HEK293 (cell line): ENCODE measurements at regions not wholly inside any gene's neighbourhood (a gene's known extent, or its start where the extent isn't known, plus 50 kb on each side); places are given as distances from the start of the nearest gene placed in this dataset.
A peak's percentile ranks its signal among the peaks of the same experiment; 100 is the strongest.

Experiments
- CTCF ChIA-PET: fragments of 350-600 bp; formaldehyde crosslinking; extraction: SDS; loops from one replicate; lab custom pipeline; 2021; ENCODE audit warnings: antibody characterized with exemption; lab: Yijun Ruan, JAX
- POLR2A ChIA-PET: fragments of 300-600 bp; formaldehyde crosslinking; extraction: SDS; loops from one replicate; lab custom pipeline; 2020; ENCODE audit warnings: antibody characterized with exemption, inconsistent platforms; lab: Yijun Ruan, JAX
- H3K27ac ChIP-seq: fragments of 200-500 bp; sonication (Bioruptor generic); 2 replicates; pipeline ENCODE4 v1.5.1; 2014; ENCODE audit warnings: low read depth, low read length, control low read depth, inconsistent platforms; ENCODE audit errors: extremely low read depth
- H3K36me3 ChIP-seq, 2 experiments: fragments of 200-500 bp in 1 of 2; sonication (Bioruptor generic) in 1 of 2; 1 replicate in 1 of 2; 2 replicates in 1 of 2; pipeline ENCODE4 v1.5.1; 2014 to 2017; ENCODE audit warnings: inconsistent platforms in 2 of 2, low read length in 2 of 2; ENCODE audit not compliant: control insufficient read depth in 2 of 2, insufficient read depth in 1 of 2
- H3K4me1 ChIP-seq: fragments of 200-500 bp; sonication (Bioruptor generic); 2 replicates; pipeline ENCODE4 v1.5.1; 2014; ENCODE audit warnings: mild to moderate bottlenecking, low read length, inconsistent platforms; ENCODE audit not compliant: control insufficient read depth, insufficient read depth
- H3K4me3 ChIP-seq: 2 replicates; pipeline ENCODE4 v1.5.1; 2011; ENCODE audit warnings: low read depth, mild to moderate bottlenecking, control low read depth, low read length, moderate library complexity
- H3K9me3 ChIP-seq: fragments of 200-500 bp; sonication (Bioruptor generic); 2 replicates; pipeline ENCODE4 v1.5.1; 2014; ENCODE audit warnings: low read depth, low read length, inconsistent platforms; ENCODE audit not compliant: control insufficient read depth, insufficient read depth
- BCL11B ChIP-seq: fragments of 450-650 bp; formaldehyde crosslinking; IDR thresholded peaks from 2 replicates; pipeline ENCODE4 v1.5.1; 2016; ENCODE audit warnings: low read depth, missing biosample characterization, missing genetic modification characterization
- EGR2 ChIP-seq: fragments of 450-650 bp; formaldehyde crosslinking; IDR thresholded peaks from 2 replicates; pipeline ENCODE4 v1.5.1; 2016; ENCODE audit warnings: low read depth, missing biosample characterization, missing genetic modification characterization
- GLIS1 ChIP-seq: fragments of 450-650 bp; formaldehyde crosslinking; IDR thresholded peaks from 2 replicates; pipeline ENCODE4 v1.5.1; 2016; ENCODE audit warnings: missing biosample characterization, missing genetic modification characterization
- ZBTB20 ChIP-seq: fragments of 450-650 bp; formaldehyde crosslinking; IDR thresholded peaks from 2 replicates; pipeline ENCODE4 v1.5.1; 2016; ENCODE audit warnings: missing biosample characterization, missing genetic modification characterization
- ZBTB21 ChIP-seq: fragments of 450-650 bp; formaldehyde crosslinking; IDR thresholded peaks from 2 replicates; pipeline ENCODE4 v1.5.1; 2017; ENCODE audit warnings: missing biosample characterization, missing genetic modification characterization
- ZBTB8A ChIP-seq: fragments of 450-650 bp; formaldehyde crosslinking; IDR thresholded peaks from 2 replicates; pipeline ENCODE4 v1.5.1; 2016; ENCODE audit warnings: missing biosample characterization, missing genetic modification characterization
- ZIC2 ChIP-seq: fragments of 450-650 bp; formaldehyde crosslinking; IDR thresholded peaks from 2 replicates; pipeline ENCODE4 v1.5.1; 2016; ENCODE audit warnings: missing biosample characterization, missing genetic modification characterization
- ZNF133 ChIP-seq: fragments of 450-650 bp; formaldehyde crosslinking; IDR thresholded peaks from 2 replicates; pipeline ENCODE4 v1.5.1; 2016; ENCODE audit warnings: missing biosample characterization, missing genetic modification characterization
- ZNF239 ChIP-seq: fragments of 450-650 bp; formaldehyde crosslinking; IDR thresholded peaks from 2 replicates; pipeline ENCODE4 v1.5.1; 2016; ENCODE audit warnings: missing biosample characterization, missing genetic modification characterization
- ZNF341 ChIP-seq: fragments of 450-650 bp; formaldehyde crosslinking; IDR thresholded peaks from 2 replicates; pipeline ENCODE4; 2016; ENCODE audit warnings: low read depth, missing biosample characterization, missing genetic modification characterization
- ZSCAN30 ChIP-seq: fragments of 450-650 bp; IDR thresholded peaks from 2 replicates; pipeline ENCODE4 v1.5.1; 2018; ENCODE audit warnings: missing biosample characterization, mild to moderate bottlenecking, missing genetic modification characterization, moderate library complexity
- TF ChIP-seq, protein P1 (sequence below): fragments of 450-650 bp; IDR thresholded peaks from 2 replicates; pipeline ENCODE4 v1.5.1; 2018; ENCODE audit warnings: missing biosample characterization, missing genetic modification characterization
- TF ChIP-seq, protein P2 (sequence below): fragments of 450-650 bp; formaldehyde crosslinking; conservative IDR thresholded peaks from 2 replicates; pipeline ENCODE4 v1.5.1; 2016; ENCODE audit warnings: low read depth, missing biosample characterization, missing genetic modification characterization
- TF ChIP-seq, protein P3 (sequence below): fragments of 450-650 bp; formaldehyde crosslinking; optimal IDR thresholded peaks from 2 replicates; pipeline ENCODE3; 2016; ENCODE audit warnings: missing biosample characterization, mild to moderate bottlenecking, missing genetic modification characterization
- TF ChIP-seq, protein P4 (sequence below): fragments of 450-650 bp; formaldehyde crosslinking; IDR thresholded peaks from 2 replicates; pipeline ENCODE4 v1.5.1; 2016; ENCODE audit warnings: missing biosample characterization, missing genetic modification characterization
- TF ChIP-seq, protein P5 (sequence below): fragments of 450-650 bp; formaldehyde crosslinking; IDR thresholded peaks from 2 replicates; pipeline ENCODE4 v1.5.1; 2016; ENCODE audit warnings: missing biosample characterization, missing genetic modification characterization

DNA sequence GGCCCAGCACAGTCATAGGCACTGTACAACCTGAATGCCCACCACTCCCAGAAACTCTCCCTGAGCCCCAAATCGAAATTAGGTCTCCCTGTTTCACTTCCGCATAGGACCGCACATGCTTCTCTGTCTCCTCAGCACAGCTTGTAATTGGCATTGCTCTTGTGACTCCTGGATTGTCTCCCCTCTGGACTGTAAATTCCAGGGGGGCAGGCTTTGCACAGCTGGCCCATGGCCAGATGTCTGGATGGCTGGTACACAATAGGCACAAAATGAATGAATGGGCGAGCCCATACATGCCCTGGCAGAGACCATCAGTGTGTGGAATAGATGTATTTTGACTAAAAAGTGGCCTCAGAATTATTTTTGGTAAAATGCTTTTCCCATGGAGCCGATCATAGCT is 63.3 kb upstream of the PHF21B start:
- ChIA-PET POLR2A (interaction anchor here (0.6 kb wide), 1 partner anchor 15 kb away, joined by 4 read pairs; no protein-coding TSS in a partner anchor), CTCF (interaction anchor here (0.6 kb wide), 1 partner anchor 105 kb away, joined by 4 read pairs; no protein-coding TSS in a partner anchor)
- Histone ChIP-seq H3K36me3 (no peaks in the 10 kb centered on the region), H3K4me1 (no peaks in the 10 kb centered on the region; the same call in 1 of the 2 replicates), H3K4me3 (no peak overlapping the region), H3K27ac (no peak overlapping the region; the same call in 1 of the 2 replicates), H3K9me3 (no peaks in the 10 kb centered on the region)
- TF ChIP-seq ZSCAN30 (no peak), ZNF341 (tag by site-specific recombination) (peak; percentile 69), BCL11B (no peak), ZBTB21 (tag by site-specific recombination) (no peak), ZNF133 (no peak), EGR2 (tag by site-specific recombination) (no peak), ZNF239 (no peak), GLIS1 (tag by site-specific recombination) (peak; percentile 54), ZBTB20 (0 out of 2 replicates have a peak, but pooled peaks have one; percentile 21), ZIC2 (0 out of 2 replicates have a peak, but pooled peaks have one; percentile 12), ZBTB8A (tag by site-specific recombination) (0 out of 2 replicates have a peak, but pooled peaks have one; percentile 18)
- TF ChIP-seq, protein P1, sequence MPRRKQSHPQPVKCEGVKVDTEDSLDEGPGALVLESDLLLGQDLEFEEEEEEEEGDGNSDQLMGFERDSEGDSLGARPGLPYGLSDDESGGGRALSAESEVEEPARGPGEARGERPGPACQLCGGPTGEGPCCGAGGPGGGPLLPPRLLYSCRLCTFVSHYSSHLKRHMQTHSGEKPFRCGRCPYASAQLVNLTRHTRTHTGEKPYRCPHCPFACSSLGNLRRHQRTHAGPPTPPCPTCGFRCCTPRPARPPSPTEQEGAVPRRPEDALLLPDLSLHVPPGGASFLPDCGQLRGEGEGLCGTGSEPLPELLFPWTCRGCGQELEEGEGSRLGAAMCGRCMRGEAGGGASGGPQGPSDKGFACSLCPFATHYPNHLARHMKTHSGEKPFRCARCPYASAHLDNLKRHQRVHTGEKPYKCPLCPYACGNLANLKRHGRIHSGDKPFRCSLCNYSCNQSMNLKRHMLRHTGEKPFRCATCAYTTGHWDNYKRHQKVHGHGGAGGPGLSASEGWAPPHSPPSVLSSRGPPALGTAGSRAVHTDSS, result no peak
- TF ChIP-seq, protein P2, sequence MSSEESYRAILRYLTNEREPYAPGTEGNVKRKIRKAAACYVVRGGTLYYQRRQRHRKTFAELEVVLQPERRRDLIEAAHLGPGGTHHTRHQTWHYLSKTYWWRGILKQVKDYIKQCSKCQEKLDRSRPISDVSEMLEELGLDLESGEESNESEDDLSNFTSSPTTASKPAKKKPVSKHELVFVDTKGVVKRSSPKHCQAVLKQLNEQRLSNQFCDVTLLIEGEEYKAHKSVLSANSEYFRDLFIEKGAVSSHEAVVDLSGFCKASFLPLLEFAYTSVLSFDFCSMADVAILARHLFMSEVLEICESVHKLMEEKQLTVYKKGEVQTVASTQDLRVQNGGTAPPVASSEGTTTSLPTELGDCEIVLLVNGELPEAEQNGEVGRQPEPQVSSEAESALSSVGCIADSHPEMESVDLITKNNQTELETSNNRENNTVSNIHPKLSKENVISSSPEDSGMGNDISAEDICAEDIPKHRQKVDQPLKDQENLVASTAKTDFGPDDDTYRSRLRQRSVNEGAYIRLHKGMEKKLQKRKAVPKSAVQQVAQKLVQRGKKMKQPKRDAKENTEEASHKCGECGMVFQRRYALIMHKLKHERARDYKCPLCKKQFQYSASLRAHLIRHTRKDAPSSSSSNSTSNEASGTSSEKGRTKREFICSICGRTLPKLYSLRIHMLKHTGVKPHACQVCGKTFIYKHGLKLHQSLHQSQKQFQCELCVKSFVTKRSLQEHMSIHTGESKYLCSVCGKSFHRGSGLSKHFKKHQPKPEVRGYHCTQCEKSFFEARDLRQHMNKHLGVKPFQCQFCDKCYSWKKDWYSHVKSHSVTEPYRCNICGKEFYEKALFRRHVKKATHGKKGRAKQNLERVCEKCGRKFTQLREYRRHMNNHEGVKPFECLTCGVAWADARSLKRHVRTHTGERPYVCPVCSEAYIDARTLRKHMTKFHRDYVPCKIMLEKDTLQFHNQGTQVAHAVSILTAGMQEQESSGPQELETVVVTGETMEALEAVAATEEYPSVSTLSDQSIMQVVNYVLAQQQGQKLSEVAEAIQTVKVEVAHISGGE (tag by site-specific recombination), result no peak
- TF ChIP-seq, protein P3, sequence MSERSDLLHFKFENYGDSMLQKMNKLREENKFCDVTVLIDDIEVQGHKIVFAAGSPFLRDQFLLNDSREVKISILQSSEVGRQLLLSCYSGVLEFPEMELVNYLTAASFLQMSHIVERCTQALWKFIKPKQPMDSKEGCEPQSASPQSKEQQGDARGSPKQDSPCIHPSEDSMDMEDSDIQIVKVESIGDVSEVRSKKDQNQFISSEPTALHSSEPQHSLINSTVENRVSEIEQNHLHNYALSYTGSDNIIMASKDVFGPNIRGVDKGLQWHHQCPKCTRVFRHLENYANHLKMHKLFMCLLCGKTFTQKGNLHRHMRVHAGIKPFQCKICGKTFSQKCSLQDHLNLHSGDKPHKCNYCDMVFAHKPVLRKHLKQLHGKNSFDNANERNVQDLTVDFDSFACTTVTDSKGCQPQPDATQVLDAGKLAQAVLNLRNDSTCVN (tag by site-specific recombination), result no peak
- TF ChIP-seq, protein P4, sequence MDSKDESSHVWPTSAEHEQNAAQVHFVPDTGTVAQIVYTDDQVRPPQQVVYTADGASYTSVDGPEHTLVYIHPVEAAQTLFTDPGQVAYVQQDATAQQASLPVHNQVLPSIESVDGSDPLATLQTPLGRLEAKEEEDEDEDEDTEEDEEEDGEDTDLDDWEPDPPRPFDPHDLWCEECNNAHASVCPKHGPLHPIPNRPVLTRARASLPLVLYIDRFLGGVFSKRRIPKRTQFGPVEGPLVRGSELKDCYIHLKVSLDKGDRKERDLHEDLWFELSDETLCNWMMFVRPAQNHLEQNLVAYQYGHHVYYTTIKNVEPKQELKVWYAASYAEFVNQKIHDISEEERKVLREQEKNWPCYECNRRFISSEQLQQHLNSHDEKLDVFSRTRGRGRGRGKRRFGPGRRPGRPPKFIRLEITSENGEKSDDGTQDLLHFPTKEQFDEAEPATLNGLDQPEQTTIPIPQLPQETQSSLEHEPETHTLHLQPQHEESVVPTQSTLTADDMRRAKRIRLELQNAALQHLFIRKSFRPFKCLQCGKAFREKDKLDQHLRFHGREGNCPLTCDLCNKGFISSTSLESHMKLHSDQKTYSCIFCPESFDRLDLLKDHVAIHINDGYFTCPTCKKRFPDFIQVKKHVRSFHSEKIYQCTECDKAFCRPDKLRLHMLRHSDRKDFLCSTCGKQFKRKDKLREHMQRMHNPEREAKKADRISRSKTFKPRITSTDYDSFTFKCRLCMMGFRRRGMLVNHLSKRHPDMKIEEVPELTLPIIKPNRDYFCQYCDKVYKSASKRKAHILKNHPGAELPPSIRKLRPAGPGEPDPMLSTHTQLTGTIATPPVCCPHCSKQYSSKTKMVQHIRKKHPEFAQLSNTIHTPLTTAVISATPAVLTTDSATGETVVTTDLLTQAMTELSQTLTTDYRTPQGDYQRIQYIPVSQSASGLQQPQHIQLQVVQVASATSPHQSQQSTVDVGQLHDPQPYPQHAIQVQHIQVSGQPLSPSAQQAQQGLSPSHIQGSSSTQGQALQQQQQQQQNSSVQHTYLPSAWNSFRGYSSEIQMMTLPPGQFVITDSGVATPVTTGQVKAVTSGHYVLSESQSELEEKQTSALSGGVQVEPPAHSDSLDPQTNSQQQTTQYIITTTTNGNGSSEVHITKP, result peak; percentile 37; the same call in 1 of the 2 replicates
- TF ChIP-seq, protein P5, sequence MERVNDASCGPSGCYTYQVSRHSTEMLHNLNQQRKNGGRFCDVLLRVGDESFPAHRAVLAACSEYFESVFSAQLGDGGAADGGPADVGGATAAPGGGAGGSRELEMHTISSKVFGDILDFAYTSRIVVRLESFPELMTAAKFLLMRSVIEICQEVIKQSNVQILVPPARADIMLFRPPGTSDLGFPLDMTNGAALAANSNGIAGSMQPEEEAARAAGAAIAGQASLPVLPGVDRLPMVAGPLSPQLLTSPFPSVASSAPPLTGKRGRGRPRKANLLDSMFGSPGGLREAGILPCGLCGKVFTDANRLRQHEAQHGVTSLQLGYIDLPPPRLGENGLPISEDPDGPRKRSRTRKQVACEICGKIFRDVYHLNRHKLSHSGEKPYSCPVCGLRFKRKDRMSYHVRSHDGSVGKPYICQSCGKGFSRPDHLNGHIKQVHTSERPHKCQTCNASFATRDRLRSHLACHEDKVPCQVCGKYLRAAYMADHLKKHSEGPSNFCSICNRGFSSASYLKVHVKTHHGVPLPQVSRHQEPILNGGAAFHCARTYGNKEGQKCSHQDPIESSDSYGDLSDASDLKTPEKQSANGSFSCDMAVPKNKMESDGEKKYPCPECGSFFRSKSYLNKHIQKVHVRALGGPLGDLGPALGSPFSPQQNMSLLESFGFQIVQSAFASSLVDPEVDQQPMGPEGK (tag by site-specific recombination), result no peak
